GM12891 (cell line): ENCODE measurements at regions not wholly inside any gene's neighbourhood (a gene's known extent, or its start where the extent isn't known, plus 50 kb on each side); places are given as distances from the start of the nearest gene placed in this dataset.

Experiments used
- PAX5 ChIP-seq: IDR thresholded peaks from 2 replicates; pipeline ENCODE4 v1.6.1; 2011; ENCODE audit warnings: low read length, moderate library complexity, mild to moderate bottlenecking; ENCODE audit not compliant: insufficient read depth, severe bottlenecking
- POLR2A ChIP-seq: IDR thresholded peaks from 2 replicates; pipeline ENCODE4 v1.6.1; 2011; ENCODE audit warnings: low read depth, low read length, control low read depth
- POLR2AphosphoS5 ChIP-seq: IDR thresholded peaks from 2 replicates; pipeline ENCODE4 v1.6.1; 2011; ENCODE audit warnings: low read depth, low read length, control low read depth
- POU2F2 ChIP-seq: IDR thresholded peaks from 2 replicates; pipeline ENCODE4 v1.6.1; 2011; ENCODE audit warnings: low read depth, mild to moderate bottlenecking, control low read depth, low read length, moderate library complexity
- SPI1 ChIP-seq: IDR thresholded peaks from 2 replicates; pipeline ENCODE4 v1.6.1; 2011; ENCODE audit warnings: low read depth, low read length, control low read depth
- TAF1 ChIP-seq: IDR thresholded peaks from 2 replicates; pipeline ENCODE4 v1.6.1; 2011; ENCODE audit warnings: low read depth, low read length, control low read depth

GRCh38 chr2:15018814-15019213 lies 386.3 kb downstream of the LRATD1 start:
- TF ChIP-seq POLR2A (no peak), SPI1 (no peak), POLR2AphosphoS5 (no peak), TAF1 (no peak), PAX5 (no peak), POU2F2 (no peak)
